GM18867 (cell line): ENCODE measurements at regions not wholly inside any gene's neighbourhood (a gene's known extent, or its start where the extent isn't known, plus 50 kb on each side); places are given as distances from the start of the nearest gene placed in this dataset.

Source experiments
- ATAC-seq: cut with Tn5 transposase; IDR thresholded peaks from one replicate; pipeline ENCODE4 v1.9.1; 2021; ENCODE audit warnings: mild to moderate bottlenecking, moderate library complexity; ENCODE audit not compliant: unreplicated experiment

GRCh38 chr16:74232806-74233465, 63.7 kb upstream of the PSMD7 start:
- no peak for ATAC-seq

GRCh38 chr16:74230126-74230525, 66.5 kb upstream of the PSMD7 start:
- ATAC-seq: no peak

- no peak for ATAC-seq
Measured at GRCh38 chr16:74226338-74226954, 70.2 kb upstream of the PSMD7 start.

GRCh38 chr16:74224828-74225612, 71.6 kb upstream of the PSMD7 start:
- no peak for ATAC-seq

GRCh38 chr16:74221828-74222227, 74.8 kb upstream of the PSMD7 start:
- ATAC-seq: no peak

- no peak for ATAC-seq
Measured at GRCh38 chr16:74219706-74220105, 76.9 kb upstream of the PSMD7 start.

- ATAC-seq: no peak
Measured at GRCh38 chr16:74218871-74219270, 77.7 kb upstream of the PSMD7 start.

GRCh38 chr16:74216319-74216718, 80.3 kb upstream of the PSMD7 start:
- no peak for ATAC-seq

- no peak for ATAC-seq
Measured at GRCh38 chr16:74215249-74215648, 81.4 kb upstream of the PSMD7 start.

- ATAC-seq: no peak
Measured at GRCh38 chr16:74213372-74213771, 83.2 kb upstream of the PSMD7 start.

GRCh38 chr16:74210245-74210644, 86.4 kb upstream of the PSMD7 start:
- no peak for ATAC-seq

- ATAC-seq: no peak
Measured at GRCh38 chr16:74202009-74202408, 94.6 kb upstream of the PSMD7 start.

GRCh38 chr16:74201576-74201975, 95.0 kb upstream of the PSMD7 start:
- ATAC-seq: no peak

- no peak for ATAC-seq
Measured at GRCh38 chr16:74200921-74201320, 95.7 kb upstream of the PSMD7 start.

GRCh38 chr16:74199842-74200124, 96.8 kb upstream of the PSMD7 start:
- ATAC-seq: no peak

- ATAC-seq: no peak
Measured at GRCh38 chr16:74199066-74199841, 97.4 kb upstream of the PSMD7 start.

GRCh38 chr16:74192281-74192797, 104.3 kb upstream of the PSMD7 start:
- ATAC-seq: no peak

GRCh38 chr16:74190292-74190691, 106.3 kb upstream of the PSMD7 start:
- no peak for ATAC-seq

- ATAC-seq: no peak
Measured at GRCh38 chr16:74188856-74189255, 107.8 kb upstream of the PSMD7 start.

GRCh38 chr16:74186561-74186971, 110.0 kb upstream of the PSMD7 start:
- ATAC-seq: no peak

- ATAC-seq: no peak
Measured at GRCh38 chr16:74184839-74185238, 111.8 kb upstream of the PSMD7 start.
